NCI-H2107 (cell line): ENCODE measurements at regions not wholly inside any gene's neighbourhood (a gene's known extent, or its start where the extent isn't known, plus 50 kb on each side); places are given as distances from the start of the nearest gene placed in this dataset.
A peak's percentile ranks its signal among the peaks of the same experiment; 100 is the strongest.
"Not testable (repeated sequence)": the region's sequence is repeated elsewhere in the genome, so short reads cannot be mapped to it uniquely, and the experiment has no call there.

ENCODE experiments used
- DNase-seq: peaks from one replicate; lab custom pipeline; 2025; lab: John Stamatoyannopoulos, UW

DNA sequence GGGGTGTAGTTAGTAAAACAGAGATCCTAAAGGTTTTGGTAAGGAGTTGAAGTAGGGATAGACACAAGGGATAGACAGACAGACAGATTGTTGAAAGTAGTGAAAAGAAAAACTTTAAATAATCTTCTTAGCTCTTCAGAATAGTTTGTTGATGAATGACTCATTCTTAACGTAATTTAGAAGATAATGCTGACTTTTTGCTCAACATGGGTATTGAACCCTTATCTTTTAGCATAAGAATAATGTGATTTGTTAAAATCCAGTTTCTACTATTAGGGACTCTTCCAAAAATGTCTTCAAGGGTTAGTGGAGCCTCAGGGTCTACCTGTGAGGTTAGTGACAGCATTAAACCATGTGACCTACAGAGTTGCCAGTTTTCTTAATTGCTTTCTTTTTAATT is 411.2 kb downstream of the ETV1 start:
- DNase-seq: no peak

DNA sequence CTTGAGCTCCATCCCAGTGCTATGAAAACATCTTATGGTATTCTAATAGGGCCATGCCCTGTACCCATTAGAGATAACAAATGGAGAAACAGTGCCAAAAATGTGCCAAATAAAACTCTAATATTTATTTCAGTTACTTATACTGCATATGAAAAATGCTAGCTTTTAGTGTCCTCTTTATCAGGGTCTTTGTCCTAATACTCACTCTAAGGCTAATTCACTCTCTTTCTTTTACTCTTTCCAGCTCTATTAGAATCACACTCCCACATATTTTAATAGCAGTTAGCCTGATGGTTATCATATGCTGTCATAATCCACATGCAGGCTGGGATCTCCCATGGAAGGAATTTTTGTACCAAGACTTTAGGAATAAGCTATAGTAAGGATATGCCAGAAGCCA is 408.4 kb downstream of the ETV1 start:
- no peak for DNase-seq

DNA sequence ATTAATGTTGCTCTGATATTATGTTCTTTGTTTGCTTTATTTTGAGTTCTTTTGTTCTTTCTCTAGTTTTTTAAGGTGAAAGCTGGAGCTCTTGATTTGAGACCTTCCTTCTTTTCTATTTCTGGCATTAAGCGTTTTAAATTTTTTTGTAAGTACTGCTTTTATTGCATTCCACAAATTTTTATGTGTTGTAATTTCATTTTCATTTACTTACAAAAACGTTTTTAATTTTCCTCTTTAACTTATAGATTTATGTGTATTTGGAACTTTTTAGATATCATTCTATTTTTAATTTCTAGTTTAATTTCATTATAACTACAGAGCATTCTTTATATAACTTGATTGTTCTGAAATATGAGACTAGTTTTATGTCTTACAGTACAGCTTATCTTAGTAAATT is 395.6 kb downstream of the ETV1 start:
- DNase-seq: no peak

DNA sequence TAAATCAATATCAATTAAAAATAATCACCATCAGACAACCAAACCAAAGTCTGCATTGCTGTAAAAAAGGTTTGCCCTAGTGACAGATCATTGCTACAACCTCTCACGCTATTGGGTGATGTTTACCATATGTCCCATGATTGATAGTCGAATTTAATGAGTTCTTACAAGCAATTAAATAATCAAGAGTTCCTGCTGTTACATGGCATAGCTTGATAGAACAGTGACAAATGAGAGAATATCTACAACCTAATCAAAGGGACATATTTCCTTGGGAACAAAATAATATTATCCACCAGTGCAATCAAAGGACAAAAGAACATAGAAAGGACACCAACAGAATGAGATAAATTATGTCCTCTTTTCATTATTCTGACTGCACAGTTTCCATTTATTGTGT is 387.4 kb downstream of the ETV1 start:
- DNase-seq: no peak

DNA sequence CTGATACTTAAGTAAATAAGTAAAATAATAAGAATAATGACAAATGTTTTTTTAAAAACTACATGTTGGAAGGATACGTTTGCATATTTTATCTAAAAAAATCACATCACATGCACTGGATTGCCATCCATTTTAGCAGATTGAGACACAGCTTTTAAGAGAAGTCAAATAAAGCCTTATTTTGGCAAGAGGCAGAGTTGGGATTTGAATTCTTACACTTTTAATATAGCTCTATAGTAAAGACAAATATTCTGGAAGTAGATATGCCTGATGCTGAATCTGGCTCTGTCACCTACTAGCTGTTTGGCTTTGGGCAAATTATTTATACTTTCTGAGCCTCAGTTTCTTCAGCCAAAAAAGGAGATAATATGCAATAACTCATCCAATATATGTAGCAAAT is 386.4 kb downstream of the ETV1 start:
- DNase-seq: no peak

DNA sequence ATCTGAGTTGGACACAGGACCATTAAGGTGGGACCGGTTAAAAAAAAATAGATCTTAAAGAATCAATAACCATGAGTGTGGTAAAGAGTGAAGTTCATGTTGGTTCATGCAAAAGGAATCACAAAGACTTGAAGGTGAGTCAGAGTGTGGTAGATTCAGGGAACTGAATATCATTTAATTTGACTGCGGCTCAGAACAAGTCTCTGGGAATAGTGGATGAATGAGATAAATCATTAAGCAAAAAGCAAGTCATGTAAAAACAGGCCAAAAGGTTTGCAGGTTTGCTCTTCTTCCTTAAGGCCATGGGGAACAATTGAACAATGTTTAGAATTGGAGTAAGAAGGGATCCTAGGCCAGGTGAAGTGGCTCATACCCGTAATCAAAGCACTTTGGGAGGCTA is 385.8 kb downstream of the ETV1 start:
- no peak for DNase-seq

DNA sequence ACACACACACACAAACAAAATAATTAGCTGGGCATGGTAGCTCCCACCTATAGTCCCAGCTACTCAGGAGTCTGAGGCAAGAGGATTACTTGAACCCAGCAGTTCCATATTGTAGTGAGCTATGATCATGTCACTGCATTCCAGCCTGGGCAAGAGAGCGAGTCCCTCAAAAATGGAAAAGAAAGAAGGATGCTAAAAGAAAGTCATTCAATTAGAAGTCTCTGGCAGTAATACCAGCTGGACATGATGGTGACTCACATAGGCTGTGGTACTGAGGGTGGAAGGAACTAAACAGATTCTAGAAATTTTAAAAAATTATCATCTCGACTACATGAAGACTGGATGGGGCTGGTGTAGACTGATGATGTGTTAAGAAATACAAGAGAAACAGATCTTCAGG is 385.3 kb downstream of the ETV1 start:
- no peak for DNase-seq

DNA sequence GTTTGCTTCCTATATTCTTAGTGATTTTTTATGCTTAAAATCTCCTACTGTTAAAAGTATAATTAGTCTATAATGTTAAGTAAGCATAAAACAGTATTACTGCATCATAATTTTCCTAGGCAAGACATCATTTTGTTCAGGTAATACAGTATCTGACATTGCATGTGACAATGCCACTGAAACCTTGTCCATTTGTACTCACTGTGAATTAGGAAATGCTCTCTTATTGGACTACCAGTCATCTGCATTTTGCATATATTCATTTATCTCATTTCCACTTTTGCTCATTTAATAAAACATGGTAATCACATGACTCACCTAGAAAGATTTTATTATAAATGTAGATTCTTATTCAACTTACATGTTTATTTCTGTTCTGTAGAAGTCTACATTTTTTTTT is 379.1 kb downstream of the ETV1 start:
- no peak for DNase-seq

DNA sequence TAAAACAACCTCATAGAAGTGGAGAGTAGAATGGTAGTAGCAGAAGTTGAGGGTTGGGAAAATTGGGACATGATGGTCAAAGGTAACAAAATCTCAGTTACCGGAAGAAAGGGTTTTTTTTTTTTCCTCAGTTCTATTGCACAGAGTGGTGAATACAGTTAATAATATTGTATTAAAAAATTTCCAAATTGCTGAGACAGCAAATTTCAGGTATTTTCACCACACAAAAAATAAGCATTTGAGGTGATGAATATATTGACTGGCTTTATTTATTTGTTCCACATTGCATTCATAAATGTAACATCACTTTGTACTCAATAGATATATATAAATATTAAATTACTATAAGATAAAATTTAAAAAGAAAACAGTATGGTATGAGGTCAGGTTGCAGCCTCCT is 373.8 kb downstream of the ETV1 start:
- DNase-seq: no peak

DNA sequence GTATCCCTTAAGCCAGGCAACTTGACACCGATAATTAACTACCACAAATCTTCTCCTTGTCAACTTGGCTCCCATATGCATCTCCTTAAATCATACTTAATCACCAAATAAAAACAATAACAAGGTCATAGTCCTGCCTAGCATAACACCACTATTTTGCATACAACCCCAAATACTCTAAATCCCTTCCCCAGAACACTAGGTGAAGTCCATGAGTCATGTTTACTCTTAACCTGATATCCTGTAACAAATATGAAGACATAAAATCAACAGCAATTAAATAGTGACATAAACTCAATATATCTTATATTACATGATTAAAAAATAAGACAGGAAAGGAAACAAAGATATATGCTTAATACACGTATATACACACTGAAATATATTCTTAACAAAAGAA is 362.0 kb downstream of the ETV1 start:
- DNase-seq: no peak

DNA sequence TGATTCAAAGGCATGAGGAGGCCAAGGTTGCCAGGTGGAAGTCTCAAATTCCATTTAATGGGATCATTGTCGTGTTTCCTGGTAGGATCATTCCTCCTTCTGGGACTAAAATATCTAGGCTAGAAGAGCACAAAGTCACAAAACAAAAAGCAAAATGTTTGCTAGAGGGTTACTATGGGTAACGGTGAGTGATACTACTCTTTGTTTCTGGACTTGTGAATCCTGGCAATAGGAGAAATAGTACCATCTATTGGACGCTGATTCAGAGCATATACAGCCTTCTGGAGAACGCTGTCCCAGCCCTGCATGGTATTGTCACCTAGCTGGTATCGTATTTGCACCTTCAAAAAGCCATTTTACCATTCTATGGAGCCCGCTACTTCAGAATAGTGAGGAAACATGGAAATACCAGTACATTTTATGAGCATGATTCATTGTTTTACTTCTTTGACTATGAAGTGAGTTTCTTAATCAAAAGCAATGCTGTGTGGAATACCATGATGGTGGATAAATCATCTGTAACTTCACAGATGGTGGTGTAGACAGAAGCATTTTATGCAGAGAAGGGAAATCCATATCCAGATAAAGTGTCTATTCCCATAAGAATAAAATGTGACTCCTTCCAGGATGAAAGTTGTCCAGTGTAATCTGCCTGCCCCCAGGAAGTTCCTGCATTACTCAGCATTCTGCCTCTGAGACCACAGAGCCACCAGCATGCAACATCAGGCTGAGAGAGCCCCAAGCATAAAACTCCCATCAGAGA is 361.0 kb downstream of the ETV1 start:
- DNase-seq: no peak

DNA sequence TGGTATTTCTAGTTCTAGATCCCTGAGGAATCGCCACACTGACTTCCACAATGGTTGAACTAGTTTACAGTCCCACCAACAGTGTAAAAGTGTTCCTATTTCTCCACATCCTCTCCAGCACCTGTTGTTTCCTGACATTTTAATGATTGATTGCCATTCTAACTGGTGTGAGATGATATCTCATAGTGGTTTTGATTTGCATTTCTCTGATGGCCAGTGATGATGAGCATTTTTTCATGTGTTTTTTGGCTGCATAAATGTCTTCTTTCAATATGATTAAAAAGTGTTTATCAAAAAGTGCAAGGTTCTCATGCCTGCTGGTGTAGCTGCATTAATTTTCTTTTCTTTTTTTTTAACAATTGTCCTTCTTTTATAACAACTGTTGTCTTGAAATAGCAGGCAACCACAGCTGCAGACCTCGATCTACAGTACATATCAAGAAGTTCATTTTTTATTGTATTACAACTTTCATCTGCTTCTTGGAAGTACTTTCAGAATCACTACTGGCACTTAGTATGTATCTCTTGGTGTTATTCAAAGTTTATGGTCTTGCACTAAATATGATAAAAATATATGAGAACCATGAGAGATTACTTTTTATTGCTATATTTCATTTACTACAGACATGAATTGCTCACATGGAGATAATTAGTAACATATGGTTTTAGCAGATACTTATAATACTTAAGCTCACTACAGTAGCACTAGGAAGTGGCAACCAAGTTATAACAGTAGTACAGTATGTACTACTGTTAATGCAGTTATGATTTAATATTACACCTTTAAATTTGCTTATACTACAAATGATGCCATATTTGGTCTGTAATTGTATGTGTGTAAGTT is 358.0 kb downstream of the ETV1 start:
- DNase-seq: not testable (repeated sequence)

DNA sequence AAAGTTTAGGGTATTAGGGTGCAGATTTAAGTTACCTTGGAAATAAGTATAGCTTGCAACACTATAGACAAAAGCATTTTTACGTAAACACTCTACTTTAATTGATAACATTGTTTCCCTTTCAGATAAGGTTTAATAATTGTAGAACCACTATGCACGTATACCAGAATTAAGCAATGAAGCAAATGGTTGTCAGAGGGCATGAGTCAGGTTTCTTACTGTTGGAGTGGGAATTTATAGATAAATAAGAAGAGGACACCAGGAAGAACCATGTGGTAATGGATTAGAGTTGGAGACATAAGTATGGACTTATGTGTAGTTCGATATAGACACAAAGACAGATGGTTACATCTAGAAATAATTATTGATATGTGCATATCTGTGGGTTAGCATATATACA is 355.6 kb downstream of the ETV1 start:
- DNase-seq: no peak

DNA sequence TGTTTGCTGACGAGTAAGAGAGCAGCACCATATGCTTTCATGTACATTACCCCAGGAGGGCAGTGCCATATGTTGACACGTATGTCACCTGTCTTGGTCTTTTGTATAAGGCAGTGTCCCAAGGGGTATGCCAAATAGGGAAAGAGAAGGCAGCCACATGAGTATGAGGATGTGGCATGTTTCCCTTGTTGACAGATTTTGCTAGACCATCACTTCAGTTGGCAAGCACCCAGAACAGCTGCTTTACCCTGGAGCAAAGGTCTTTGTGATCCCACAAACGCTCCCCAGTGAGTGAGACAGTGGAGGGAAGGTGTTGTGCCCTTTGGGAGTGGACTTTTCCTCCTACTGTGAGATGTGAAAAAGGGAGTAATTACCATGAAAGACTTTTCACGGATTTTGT is 350.1 kb downstream of the ETV1 start:
- peak; percentile 4 for DNase-seq

DNA sequence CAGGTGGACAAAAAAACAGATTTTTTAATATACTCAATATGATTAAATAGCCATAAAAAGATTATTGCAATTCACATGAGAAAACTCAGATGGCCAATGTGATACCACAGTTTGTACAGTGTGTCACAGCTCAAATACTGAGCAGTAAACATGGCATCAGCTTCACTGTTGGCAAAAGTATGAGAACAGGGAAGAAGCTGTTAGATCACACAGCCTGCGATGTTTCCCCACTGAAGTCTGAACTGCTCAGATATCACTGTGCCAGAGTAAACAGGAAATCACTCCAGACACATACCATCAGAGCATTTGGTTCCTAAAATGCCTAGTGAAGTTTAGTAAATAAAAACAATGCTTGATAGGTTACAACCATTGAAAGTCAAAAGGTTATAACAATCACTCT is 347.8 kb downstream of the ETV1 start:
- DNase-seq: no peak

DNA sequence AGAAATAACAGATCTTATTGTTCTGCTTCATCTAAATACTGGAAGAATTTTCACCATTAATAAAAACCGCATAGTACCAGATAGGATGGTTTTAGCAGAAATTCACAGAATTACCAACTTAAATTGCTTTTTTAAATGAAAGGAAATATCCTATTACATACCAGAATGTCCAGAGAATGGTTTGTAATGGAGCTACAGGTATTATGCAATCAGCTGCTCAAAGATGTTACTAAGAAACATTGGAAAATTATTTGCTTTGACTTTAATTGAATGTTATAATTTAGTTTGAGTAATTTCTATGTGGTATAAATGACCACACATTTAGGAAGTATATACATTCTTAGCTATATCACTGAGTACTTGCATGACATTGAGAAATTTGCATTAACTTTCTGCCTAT is 338.3 kb downstream of the ETV1 start:
- DNase-seq: no peak

DNA sequence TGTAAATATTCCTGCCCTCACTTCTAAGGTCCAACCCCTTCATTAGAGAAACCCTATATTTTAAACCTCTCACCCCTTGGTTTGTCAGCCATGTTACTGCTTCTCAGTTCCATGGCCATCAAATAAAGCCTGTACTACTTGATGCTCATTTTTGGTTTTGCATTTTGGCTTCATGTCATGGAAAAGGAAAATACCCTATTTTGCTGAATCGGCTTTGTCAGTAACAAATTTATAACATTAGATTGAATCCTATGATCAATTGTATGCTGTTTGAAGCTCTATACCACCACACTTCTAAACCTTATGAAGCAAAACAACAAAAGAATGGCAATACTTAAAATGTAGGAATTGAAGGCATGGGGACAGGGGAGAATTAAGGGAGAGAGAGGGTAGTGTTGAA is 333.1 kb downstream of the ETV1 start:
- no peak for DNase-seq

DNA sequence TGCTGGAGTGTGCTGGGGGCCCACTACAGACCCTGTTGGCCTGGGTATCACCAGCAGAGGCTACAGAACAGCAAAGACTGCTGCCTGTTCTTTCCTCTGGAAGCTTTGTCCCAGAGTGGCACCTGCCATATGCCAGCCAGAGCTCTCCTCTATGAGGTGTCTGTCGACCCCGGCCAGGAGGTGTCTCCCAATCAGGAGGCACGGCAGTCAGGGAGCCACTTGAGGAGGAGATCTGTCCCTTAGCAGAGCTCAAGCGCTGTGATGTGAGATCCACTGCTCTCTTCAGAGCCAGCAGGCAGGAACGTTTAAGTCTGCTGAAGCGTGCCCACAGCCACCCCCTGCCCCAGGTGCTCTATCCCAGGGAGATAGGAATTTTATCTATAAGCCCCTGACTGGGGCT is 316.2 kb downstream of the ETV1 start:
- DNase-seq: no peak

DNA sequence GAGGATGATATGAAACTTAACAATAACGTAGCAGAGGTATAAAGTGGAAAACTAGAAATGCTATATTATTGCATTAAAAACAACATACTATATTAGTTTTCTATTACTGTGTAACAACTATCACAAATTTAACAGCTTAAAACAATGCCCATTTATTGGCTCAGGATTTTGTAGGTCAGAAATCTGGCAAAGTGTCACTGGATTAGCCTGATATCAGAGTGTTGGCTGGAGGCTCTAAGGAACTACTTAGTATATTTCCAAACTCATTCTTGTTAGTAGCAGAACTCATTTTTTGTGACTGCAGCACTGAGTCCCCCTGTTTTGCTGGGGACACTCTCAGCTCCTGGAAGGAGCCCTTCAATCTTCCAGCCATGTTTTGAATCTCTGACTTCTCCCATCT is 306.8 kb downstream of the ETV1 start:
- no peak for DNase-seq

DNA sequence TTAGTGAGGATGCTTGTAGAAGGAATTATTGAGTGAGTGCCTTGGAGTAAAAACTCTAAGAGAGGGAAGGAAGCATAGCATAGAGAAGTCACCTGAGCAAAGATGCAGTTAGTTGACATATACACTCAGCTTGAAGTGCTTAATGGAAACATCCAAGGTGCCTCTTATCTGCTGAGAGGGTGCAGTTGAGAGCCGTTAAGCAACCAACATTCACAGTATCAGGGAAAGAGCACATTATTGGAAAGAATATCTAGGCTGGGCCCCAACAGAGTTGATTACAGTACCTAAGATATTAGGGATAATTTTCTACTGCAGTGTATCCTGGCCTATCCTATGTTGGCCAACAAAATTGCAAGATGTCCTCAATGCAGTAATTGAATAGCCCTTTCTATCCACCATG is 302.0 kb downstream of the ETV1 start:
- peak; percentile 1 for DNase-seq

DNA sequence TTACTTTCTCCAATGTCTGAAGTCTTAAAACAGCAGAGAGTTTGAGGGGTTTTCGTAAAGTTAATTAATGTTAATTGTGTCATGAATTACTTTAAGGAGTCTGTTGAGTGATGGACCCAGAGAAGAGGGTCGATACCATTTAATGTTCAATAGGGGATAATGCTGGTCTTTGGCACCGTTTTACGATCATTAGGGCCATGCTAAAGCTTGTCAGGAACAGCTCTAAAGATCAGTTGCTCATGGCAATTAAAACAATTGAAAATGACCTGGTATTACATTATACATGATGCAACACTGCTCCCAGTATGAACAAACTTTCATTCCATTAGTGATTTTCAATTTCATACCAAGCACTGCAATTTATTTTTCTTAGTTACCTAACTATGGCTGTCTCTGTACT is 296.9 kb downstream of the ETV1 start:
- DNase-seq: no peak

DNA sequence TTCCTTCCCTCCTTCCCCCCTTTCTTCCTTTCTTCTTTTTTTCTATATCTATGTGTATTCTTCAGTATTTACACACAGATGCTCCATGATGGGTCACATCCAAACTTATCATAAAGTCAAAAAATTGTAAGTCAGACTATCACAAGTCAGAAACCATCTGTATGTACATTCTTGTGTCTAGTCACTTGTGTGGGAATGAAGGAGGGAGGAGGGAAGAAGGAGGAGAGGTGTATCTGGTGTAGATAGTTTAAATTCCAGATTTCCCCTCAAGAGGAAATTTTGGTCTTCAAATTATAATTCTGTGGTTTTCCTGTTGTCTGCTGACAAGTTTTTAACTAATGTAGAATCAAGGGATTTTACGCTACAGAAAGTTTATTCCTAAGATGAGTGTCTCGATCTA is 287.2 kb downstream of the ETV1 start:
- DNase-seq: no peak

DNA sequence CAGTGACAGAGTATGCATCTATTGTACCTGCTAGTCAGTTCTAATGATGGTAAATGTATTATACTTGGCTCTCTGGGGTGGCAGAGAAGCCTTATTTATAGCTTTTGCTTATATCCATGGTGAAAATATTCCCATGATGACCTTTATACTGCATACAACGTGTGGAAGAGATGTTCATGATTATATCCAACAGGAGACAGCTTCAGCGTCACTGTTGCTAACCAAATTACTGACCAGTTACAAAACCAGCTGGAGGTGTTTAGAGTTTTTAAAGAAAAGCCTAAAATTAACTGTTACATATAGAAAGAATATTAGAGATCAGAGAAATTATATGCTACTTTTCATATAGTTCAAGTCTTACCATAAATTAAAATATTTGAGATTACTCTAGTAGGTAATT is 280.8 kb downstream of the ETV1 start:
- DNase-seq: no peak

DNA sequence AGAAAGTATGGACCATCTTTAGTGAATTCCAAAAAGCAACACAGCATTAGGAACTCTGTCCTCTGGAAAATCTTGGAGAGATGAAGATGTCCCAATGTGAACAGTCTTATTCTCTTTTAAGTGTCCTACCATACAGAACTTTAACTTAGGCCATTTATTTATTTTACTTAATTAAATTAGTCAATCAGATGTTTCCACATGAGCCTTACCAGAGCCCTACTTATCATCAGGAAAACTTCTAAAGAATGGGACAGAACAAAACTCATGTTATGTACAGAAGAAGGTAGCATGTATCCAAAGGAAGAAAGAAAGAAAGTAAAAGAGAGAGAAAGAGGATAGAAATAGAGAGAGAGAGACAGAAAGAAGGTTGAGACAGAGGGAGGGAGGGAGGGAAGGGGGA is 276.4 kb downstream of the ETV1 start:
- no peak for DNase-seq
